Head of caudate nucleus (tissue), 42 donors: ENCODE measurements at regions not wholly inside any gene's neighbourhood (a gene's known extent, or its start where the extent isn't known, plus 50 kb on each side); places are given as distances from the start of the nearest gene placed in this dataset.
"Not testable (repeated sequence)": the region's sequence is repeated elsewhere in the genome, so short reads cannot be mapped to it uniquely, and the experiment has no call there.

Source experiments
- DNase-seq, 42 donors: peaks; one replicate each; pipeline versions ENCODE4 v3.0.0 to v3.0.0-alpha.2; 2020 to 2021; ENCODE audit warnings: mixed read lengths in 7 of 42
- intact Hi-C: fragments of 100-400 bp; cut with DNase I; formaldehyde crosslinking; loops from one replicate; pipeline ENCODE4 v1.15.0; 2022

DNA sequence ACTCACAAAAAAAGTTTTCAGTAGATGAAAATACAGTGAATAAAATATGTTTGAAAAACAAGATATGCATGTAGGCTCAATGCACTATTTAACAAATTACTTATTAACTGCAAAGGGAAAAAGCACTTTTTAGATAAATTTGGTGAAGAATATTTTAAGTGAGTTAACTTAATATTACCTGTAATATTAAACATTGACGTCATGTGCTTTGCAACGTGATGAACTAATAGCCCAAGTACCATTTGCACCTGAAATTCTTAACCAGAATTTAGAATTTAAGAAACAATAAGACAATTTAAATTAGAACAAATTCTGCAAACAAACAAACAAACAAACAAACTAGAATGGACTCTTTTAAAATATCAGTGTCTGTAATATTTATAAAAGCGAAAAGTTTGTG, 659.0 kb upstream of the NOVA1 start:
- DNase-seq, result no peak
- intact Hi-C loops, result no loop called here

DNA sequence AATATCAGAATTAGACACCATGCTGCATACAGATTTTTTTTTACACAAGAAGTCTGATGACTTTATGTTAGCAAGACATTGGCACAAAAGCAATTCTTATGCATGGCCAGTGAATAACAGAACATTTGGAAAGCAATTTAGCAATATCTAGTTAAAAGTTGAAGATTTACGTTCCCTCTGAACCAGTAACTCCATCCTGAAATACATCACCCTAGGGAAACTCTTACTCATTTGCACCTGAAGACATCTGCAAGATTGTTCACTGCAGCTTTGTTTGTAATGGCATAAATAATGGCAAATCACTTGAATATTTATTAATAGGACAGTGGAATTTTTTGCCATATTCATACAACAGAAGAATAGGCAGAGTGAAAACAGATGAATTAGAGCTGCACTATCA, 670.0 kb upstream of the NOVA1 start:
- intact Hi-C loops, result no loop called here
- DNase-seq, result no peak

DNA sequence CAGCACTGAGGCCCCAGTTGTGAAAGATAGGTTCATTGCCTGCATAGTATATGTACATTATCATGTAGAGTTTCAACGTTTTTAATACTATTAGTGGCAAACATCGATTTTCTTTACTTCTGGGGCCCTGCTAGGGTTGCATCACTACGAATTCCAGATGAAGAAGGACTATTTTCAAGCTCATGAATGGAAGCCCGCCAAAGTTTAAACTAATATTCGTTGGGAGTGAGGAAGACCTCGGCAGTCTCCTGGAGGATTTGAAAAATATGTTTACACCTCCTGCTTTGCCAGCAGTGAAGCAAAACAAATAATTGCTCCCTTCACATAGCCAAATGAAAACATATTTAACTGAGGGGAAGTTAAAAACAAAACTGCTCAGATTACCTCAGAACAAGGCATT, 672.9 kb upstream of the NOVA1 start:
- intact Hi-C loops, result no loop called here
- no peak for DNase-seq

DNA sequence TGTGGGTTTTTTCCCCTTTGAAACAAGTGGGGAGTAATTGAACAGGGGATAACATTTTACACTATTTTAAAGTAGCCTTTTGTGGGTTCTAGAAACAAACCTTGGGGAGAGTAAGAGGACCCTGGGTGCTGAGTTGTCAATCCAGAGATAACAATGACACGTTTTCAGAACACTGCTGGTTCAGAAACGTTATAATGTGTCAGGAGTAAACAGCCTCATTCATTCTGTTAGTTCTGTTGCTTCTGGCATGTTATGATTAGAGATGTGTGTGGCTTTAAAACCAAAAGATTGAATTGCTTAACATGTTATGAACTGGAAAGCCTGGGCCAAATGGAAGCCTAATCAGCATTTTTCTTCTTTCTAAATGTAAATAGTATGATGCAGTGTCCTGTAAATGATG, 680.5 kb upstream of the NOVA1 start:
- DNase-seq, result no peak
- intact Hi-C loops, result no loop called here

DNA sequence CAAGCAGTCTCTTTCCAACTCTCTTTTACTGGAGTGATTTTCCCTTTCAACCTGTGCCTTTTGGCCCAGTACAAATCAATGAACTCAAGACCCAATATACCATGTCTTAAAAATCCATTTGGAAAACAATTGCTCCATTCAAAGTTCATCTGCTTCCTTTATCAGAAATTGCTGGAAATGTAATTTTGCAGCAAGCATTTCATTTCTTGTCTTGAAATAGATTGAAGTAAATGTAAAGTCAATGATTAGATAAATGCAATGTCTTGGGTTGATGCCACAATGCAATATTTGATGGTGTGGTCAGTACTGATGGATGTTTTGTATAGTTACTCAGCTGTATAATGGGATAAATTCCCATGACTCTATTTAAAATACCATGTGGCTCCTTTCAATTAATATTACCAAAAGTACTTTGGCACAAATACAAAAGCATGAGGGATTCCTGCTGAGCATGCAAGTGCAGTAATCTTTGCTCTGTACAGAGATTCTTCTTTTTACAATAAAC, 707.7 kb upstream of the NOVA1 start:
- no peak for DNase-seq
- intact Hi-C loops, result no loop called here

DNA sequence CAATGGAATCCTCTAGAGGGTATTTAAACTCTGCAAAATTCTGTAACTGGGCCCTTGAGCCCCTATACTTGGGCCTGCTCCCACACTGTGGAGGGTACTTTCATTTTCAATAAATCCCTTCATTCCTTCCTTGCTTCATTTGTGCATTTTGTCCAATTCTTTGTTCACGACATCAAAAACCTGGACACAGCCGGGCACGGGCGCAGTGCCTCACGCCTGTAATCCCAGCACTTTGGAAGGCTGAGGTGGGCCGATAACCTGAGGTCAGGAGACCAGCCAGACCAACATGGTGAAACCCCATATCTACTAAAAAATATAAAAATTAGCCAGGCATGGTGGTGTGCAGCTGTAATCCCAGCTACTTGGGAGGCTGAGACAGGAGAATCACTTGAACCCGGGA, 714.9 kb upstream of the NOVA1 start:
- intact Hi-C loops, DNase-seq: not testable (repeated sequence)

DNA sequence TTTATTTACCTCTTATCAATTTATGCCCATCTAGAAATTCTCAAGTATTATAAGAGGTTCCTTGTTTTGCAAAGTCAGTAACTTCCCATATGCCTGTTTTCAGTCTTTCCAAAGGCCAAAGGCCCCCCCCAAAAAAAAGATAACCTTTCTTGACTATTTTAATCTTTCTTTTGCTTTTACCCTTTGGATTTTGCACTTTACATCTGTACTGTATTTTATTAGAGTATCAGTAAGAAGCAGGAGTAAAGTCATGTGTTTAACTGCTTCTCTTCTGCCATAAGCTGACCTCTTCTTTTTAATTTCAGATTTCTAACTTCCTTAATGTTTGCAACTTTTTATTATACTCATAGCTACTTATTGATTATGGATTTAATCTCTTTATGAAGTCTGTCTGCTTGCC, 716.4 kb upstream of the NOVA1 start:
- intact Hi-C loops, result no loop called here
- no peak for DNase-seq

DNA sequence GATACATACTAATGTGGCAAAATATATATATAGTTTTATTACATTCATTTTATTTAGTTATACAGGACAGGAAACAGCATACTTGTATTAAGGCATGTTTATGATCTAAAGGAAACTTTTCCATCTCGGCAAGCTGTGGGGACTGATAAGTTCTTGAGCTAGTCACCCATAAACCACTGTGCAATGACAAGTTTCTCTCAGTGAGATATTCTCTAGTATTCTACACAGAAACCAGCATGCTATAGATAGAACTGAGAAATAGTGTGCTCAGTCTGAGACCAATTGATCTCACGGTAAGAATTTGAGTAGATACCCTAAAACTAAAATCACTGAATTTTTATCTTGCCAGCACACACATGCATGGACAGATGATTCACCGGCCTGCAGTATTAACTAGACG, 717.6 kb upstream of the NOVA1 start:
- intact Hi-C loops, result no loop called here
- DNase-seq, result no peak

DNA sequence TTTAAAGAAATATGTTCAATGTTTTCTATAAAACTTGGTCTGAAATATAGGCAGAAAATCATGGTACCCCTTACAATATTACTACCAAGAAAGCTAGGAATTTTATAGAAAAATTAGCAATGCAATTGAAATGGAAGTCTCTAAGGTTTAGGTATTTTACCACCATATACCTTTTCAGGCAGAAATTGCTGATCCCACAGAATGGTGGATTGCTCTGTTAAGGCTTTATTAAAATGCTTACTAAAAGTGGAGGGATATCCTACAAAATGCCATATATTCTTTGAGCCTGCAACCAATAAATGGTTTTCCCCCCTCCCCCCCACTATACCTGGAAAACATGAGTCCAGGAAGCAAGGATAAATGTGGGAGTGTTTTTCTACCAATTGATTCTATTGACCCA, 718.1 kb upstream of the NOVA1 start:
- intact Hi-C loops, result no loop called here
- DNase-seq, result no peak

DNA sequence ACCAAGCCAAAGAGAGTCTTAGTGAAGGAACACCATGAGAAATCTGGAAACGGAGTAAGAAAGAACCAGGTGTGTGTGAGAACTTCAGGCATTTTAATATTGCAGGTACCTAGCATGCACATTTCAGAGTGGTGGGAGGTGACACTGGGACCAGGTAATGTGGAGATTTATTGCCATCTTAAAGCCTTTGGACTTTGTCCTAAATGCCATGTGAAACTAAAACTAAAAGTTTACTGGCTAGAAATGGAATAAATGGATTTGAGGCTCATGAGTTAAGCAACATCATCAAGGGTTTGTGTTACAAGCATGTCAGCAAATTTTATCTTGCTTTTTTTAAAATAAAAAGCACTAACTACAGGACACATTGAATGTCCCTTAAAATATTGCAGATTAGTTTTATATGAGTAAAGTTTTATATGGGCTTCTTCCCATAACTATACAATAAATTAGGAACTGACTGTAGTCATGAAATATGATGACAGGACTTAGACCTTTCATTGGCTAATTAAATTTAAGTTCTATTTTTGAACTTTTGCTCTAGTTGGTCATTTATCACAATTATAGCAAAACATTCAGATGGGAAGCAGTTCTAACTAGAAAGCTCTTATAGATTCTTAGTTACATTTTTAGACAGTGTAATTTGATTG, 721.1 kb upstream of the NOVA1 start:
- DNase-seq, result no peak
- intact Hi-C loops, result no loop called here

DNA sequence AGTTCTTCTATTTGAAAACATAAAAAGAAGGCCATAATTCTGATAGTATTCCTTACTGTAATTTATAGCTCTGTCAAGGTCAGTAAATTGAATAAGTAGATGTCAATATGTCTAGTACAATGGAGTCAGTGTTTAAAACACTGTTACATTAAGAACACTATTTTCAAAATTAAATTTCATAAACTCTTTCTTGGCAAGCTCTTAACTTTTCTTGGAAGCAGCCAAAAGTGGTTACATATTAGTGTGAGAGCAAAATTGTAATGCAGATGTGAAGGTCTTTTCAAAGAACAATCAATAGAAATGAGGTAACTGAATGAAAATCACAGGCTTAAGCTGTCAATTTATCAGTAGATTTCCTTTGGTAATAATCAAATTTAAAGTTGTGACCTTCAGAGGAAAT, 722.4 kb upstream of the NOVA1 start:
- no peak for DNase-seq
- intact Hi-C loops, result no loop called here

DNA sequence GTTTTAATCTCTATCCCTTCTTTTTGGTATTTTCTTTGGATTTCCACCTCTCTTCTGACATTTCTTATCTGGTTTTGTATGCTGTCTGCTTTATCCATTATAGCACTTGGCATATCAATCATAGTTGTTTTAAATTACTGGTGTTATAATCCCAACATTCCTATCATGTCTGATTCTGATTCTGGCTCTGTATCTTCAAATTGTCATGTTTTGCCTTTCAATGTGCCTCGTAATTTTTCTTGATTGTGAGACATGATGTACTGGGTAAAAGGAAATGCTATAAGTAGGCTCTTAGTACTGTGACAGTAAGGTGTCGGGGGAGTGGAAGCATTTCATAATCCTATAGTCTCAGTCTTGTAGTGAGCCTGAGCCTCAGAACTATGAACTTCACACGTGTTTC, 729.3 kb upstream of the NOVA1 start:
- intact Hi-C loops, result no loop called here
- DNase-seq, result no peak

DNA sequence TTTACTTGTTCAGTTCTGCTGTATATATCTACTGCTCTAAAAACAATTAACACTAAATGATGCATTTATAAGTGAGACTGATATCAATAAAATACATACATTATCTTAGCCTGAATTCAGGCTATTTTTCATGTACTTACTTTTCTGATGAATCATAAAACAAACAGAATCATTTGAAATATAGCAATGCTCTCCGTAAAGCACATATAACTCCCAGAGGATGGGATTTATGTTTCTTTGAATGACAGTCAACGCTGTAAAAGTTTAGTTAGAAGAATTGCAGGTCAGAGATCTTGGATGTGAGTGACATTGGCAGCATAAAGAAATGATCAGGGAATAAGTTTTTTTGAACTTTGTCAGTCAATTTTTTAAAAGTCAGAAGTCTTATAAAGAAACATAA, 740.2 kb upstream of the NOVA1 start:
- intact Hi-C loops, result no loop called here

DNA sequence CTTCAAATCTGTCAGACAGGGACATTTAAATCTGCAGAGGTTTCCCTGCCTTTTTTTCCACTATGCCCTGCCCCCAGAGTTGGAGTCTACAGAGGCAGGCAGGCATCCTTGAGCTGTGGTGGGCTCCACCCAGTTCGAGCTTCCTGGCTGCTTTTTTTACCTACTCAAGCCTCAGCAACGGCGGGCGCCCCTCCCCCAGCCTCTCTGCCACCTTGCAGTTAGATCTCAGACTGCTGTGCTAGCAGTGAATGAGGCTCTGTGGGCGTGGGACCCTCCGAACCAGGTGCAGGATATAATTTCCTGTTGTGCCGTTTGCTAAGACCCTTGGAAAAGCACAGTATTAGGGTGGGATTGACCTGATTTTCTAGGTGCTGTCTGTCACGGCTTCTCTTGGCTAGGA, 765.2 kb upstream of the NOVA1 start:
- intact Hi-C loops, DNase-seq: not testable (repeated sequence)

More for the DNA sequence above, 740.2 kb upstream of the NOVA1 start:
- no peak for DNase-seq

DNA sequence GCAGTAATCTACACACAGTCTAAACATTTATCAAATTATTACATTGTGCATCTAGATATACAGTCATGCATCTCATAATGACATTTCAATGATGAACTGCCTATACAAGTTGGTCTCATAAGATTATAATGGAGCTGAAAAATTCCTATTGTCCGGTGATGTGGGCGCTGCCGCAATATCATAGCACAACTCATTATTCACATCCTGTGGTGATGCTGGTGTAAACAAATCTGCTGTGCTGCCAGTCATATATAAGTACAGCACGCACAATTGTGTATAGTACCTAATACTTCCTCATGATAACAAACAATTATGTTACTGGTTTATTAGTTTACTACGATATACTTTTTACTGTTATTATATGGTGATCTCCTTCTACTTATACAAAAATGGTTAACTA, 768.8 kb upstream of the NOVA1 start:
- intact Hi-C loops, result no loop called here
- no peak for DNase-seq

DNA sequence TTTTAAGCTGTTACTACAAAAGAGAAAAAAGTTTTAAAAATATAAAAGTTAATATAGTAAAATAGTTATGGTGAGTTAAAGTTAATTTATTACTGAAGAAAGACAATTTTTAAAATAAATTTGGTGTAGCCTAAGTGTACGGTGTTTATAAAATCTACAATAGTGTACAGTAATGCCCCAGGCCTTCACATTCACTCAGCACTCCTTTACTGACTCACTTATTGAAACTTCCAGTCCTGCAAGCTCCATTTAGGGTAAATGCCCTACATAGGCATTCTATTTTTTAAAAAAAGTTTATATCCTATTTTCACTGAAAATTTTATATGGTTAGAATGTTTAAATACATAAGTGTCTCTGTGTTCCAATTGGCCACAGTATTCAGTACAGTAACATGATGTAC, 769.5 kb upstream of the NOVA1 start:
- DNase-seq, result no peak
- intact Hi-C loops, result no loop called here

DNA sequence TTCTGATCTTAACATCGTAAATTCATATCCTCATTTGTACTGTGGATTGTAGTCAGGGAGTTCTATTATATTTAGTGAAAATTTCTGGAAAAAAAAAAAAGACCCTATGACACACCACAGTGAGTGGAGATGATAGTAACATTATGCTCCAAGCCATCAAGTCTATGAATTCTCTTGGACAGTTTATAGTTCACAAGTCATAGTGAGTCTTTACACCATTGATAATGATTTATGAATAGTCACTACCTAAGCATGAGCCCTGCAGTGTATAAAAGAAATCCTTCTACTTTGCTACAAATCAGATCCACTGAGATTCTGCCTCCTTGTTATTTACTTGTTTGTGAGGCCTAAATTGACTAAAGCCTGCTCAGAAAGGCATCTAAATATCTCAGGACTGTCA, 772.2 kb upstream of the NOVA1 start:
- intact Hi-C loops, result no loop called here

DNA sequence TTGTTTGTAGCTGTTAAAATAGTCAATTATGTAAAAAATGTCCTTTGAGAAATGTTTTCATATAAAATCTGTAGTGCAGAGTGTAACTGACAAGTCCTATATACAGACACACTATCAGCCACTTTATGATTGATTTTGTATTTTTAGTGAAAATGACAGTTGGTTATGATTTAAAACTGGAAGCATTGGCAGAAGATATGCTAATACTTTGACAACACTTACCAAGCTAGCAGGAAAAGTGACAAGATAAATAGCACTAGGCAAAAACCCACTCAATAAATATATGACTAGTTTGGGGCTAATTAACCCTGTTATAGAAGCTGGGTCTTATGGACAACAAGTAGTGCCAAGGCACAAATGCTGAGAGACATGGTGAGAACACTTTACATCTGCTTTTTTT, 772.9 kb upstream of the NOVA1 start:
- intact Hi-C loops, result no loop called here
- no peak for DNase-seq

More for the DNA sequence above, 772.2 kb upstream of the NOVA1 start:
- no peak for DNase-seq

DNA sequence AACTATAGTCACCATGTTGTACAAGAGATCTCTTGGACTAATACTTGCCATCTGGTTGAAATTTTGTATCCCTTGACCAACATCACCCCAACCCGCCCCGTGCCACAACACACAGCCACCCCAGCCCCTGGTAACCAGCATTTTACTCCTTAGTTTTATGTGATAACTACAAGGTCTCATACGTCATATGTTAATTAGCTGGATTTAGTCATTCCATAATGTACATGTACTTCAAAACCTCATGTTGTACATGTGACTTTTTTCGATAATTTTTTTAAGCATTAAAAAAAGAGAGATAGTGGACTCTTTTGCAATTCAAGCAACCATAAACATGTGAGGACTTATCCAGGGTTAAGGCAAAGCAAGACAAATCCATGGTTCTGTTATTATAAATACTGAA, 773.4 kb upstream of the NOVA1 start:
- intact Hi-C loops, result no loop called here
- no peak for DNase-seq

DNA sequence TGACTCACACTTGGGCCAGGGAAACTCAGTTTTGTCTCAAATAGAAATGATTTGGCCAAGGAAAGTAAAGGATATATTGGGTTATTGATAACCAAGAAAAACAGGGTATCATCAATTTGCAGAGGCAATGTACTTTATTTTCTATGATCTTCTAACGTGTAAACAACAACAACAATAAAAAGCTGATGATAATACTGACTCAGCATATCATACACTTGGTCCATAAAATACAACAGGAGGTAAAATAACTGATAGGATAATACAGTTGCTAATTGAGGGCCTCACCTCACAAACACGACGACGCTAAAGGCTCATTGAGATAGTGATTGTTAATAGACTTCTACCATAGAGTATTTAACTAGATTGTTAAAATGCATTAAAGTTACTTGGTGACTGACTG, 774.0 kb upstream of the NOVA1 start:
- no peak for DNase-seq
- intact Hi-C loops, result no loop called here

DNA sequence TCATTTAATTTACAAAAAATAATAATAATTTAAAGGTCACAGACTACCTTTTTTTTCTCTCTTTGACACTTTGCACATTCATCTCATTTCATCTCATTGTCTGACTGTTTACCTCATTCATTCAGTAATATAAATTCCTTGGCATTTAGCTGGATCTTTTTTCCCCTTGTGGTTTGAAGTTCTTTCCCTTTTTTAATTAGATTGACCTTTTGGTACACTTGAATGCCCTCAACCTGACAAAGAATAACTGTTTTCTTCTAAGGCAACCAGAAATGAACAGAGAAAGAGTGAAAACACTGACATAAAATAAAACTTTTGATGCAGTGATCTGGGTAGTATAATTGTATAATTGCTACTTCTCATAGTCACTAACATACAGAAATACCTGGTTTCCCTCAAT, 774.9 kb upstream of the NOVA1 start:
- intact Hi-C loops, result no loop called here
- DNase-seq, result no peak

DNA sequence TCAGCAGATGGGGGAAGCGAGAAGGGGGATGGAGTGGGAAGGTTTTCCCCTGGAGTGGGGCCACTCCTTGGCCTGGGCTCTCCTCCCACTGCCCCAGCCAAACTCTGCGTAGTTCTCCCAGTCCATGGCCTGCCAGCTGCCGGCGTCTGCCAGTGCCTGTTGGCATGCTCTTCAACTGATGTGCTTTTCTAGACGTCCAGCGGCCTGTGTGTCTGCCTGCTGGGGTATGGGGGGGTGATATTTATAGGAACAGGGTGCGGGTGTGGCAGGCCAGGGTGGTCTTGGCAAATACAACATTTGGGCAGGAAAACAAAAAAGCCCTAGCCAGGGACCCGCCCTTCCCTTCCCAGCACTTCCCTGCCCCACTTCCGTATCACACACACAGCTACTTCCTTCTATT, 786.3 kb upstream of the NOVA1 start:
- intact Hi-C loops, result no loop called here
- DNase-seq, result no peak
